CD4-positive, alpha-beta T cell (primary cell): ENCODE measurements at regions not wholly inside any gene's neighbourhood (a gene's known extent, or its start where the extent isn't known, plus 50 kb on each side); places are given as distances from the start of the nearest gene placed in this dataset.

Experiments
- ATAC-seq: fragments of 200-7000 bp; cut with Tn5 transposase; one replicate; pipeline ENCODE4 v1.10.0; 2022; ENCODE audit warnings: mild to moderate bottlenecking; ENCODE audit not compliant: poor library complexity
- CTCF ChIA-PET: fragments of 350-600 bp; sonication (Branson Sonifier 250); formaldehyde crosslinking; loops from one replicate; lab custom pipeline; 2021; ENCODE audit warnings: antibody characterized with exemption, inconsistent platforms; lab: Charles Lee
- POLR2A ChIA-PET: fragments of 350-600 bp; sonication (Branson Sonifier 250); formaldehyde crosslinking; loops from one replicate; lab custom pipeline; 2021; ENCODE audit warnings: antibody characterized with exemption, inconsistent platforms; lab: Charles Lee
- DNase-seq, 14 experiments: peaks; one replicate each; pipeline ENCODE4 v3.0.0-alpha.2; 2013 to 2020; ENCODE audit warnings: mixed read lengths in 2 of 14
- H3K27ac ChIP-seq, 2 donors: one replicate each; pipeline versions ENCODE4 v1.5.1 to v1.7.0; 2013; ENCODE audit warnings: low read length in 2 of 2, low read depth in 1 of 2, mild to moderate bottlenecking in 1 of 2
- H3K27me3 ChIP-seq, 2 experiments: 1 replicate in 1 of 2; 2 replicates in 1 of 2; pipeline versions ENCODE4 v1.6.1 to v1.7.0; 2013; ENCODE audit warnings: low read length in 2 of 2, control low read depth in 1 of 2, mild to moderate bottlenecking in 1 of 2, moderate library complexity in 1 of 2; ENCODE audit not compliant: insufficient read depth in 2 of 2, control insufficient read depth in 1 of 2
- H3K36me3 ChIP-seq: one replicate; pipeline ENCODE4 v1.6.1; 2013; ENCODE audit warnings: low read length, control low read depth; ENCODE audit not compliant: insufficient read depth
- H3K4me1 ChIP-seq: one replicate; pipeline ENCODE4 v1.6.1; 2013; ENCODE audit warnings: low read length, control low read depth; ENCODE audit not compliant: insufficient read depth
- H3K4me3 ChIP-seq: one replicate; pipeline ENCODE4 v1.5.1; 2013; ENCODE audit warnings: mild to moderate bottlenecking, low read length, moderate library complexity
- H3K9me3 ChIP-seq, 2 experiments: 1 replicate in 1 of 2; 2 replicates in 1 of 2; pipeline versions ENCODE4 v1.6.1 to v1.7.0; 2013; ENCODE audit warnings: low read length in 2 of 2, mild to moderate bottlenecking in 2 of 2, control low read depth in 1 of 2, moderate library complexity in 1 of 2; ENCODE audit not compliant: control insufficient read depth in 1 of 2, insufficient read depth in 1 of 2
- H3K27ac Mint-ChIP-seq: one replicate; pipeline ENCODE4 v1.8.0; 2020; ENCODE audit warnings: mixed read lengths
- H3K27me3 Mint-ChIP-seq: one replicate; pipeline ENCODE4 v1.8.0; 2021; ENCODE audit warnings: mixed read lengths
- H3K36me3 Mint-ChIP-seq: one replicate; pipeline ENCODE4 v1.8.0; 2021; ENCODE audit warnings: low read depth, mixed read lengths
- H3K4me1 Mint-ChIP-seq: one replicate; pipeline ENCODE4 v1.8.0; 2021; ENCODE audit warnings: low read depth, mixed read lengths
- H3K4me3 Mint-ChIP-seq: one replicate; pipeline ENCODE4 v1.8.0; 2020; ENCODE audit warnings: mild to moderate bottlenecking, mixed read lengths
- H3K9me3 Mint-ChIP-seq: one replicate; pipeline ENCODE4 v1.8.0; 2020; ENCODE audit warnings: mixed read lengths
- intact Hi-C, 2 experiments: fragments of 100-400 bp; cut with DNase I in 1 of 2; cut with micrococcal nuclease in 1 of 2; formaldehyde crosslinking; loops; one replicate each; pipeline versions ENCODE4 v1.15.1 to v1.9.0; 2023 to 2025; cut with DNase I, micrococcal nuclease
- TF ChIP-seq, protein P1 (sequence below): fragments of 200-600 bp; IDR thresholded peaks from one replicate; pipeline ENCODE4 v1.8.0; 2022; ENCODE audit warnings: antibody characterized with exemption, mild to moderate bottlenecking

DNA sequence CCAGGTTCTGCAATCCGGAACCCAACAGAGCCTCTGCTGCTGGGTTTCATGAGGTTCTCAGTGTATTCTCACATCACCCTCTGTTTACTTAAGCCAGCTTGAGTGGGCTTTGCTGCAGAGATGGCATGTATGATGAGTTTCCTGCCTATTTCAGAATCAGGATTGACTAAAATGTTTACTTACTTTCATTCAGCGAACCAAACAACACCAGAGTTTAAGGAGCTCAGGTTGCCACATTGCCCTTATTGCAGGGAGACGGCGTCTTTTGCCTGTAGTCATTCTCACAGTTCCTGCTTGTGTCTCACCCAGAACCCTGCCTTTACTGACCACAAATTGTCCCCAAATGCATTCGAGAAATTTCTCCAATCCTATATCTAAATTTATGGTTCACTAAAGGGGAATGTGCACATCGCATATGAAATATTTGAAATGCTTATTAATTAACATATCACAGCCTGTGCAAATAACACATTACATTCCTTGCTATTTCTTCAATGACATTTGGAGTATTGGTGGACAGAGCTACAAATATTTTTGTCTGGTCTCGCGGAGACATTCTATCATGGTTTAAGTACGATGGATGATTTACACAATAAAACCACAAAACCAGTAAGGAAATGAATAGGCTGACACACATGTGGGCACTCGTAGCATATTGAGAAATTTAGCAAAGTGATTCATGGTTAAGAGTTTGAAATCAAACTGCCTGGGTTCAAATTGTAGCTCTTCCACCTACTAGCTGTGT, 377.2 kb upstream of the CFAP20DC start:
- intact Hi-C loops, result loop anchor here (1.0 to 10.0 kb wide), 4 partner anchors 24 to 215 kb away; no protein-coding TSS in a partner anchor
- Mint-ChIP-seq H3K27me3 (no peaks in the 10 kb centered on the region), H3K9me3 (no peaks in the 10 kb centered on the region), H3K4me3 (peak overlapping the region; percentile 2), H3K4me1 (peaks cover 65% of the 10 kb centered on the region), H3K27ac (peak overlapping the region; percentile 93), H3K36me3 (no peaks in the 10 kb centered on the region)
- TF ChIP-seq, protein P1, sequence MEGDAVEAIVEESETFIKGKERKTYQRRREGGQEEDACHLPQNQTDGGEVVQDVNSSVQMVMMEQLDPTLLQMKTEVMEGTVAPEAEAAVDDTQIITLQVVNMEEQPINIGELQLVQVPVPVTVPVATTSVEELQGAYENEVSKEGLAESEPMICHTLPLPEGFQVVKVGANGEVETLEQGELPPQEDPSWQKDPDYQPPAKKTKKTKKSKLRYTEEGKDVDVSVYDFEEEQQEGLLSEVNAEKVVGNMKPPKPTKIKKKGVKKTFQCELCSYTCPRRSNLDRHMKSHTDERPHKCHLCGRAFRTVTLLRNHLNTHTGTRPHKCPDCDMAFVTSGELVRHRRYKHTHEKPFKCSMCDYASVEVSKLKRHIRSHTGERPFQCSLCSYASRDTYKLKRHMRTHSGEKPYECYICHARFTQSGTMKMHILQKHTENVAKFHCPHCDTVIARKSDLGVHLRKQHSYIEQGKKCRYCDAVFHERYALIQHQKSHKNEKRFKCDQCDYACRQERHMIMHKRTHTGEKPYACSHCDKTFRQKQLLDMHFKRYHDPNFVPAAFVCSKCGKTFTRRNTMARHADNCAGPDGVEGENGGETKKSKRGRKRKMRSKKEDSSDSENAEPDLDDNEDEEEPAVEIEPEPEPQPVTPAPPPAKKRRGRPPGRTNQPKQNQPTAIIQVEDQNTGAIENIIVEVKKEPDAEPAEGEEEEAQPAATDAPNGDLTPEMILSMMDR, result no peak
- ChIA-PET CTCF (no interaction called here), POLR2A (interaction anchor here (2.6 to 4.9 kb wide), 2 partner anchors 17 to 23 kb away, joined by 16 to 40 read pairs; no protein-coding TSS in a partner anchor)
- Histone ChIP-seq H3K9me3 (no peaks in the 10 kb centered on the region), H3K36me3 (no peaks in the 10 kb centered on the region), H3K4me1 (peaks cover 44% of the 10 kb centered on the region), H3K27me3 (no peaks in the 10 kb centered on the region), H3K27ac (no peak overlapping the region), H3K4me3 (no peak overlapping the region)
- no peak for ATAC-seq
- peak in 2 of 14 experiments; percentile 33 to 40 for DNase-seq

DNA sequence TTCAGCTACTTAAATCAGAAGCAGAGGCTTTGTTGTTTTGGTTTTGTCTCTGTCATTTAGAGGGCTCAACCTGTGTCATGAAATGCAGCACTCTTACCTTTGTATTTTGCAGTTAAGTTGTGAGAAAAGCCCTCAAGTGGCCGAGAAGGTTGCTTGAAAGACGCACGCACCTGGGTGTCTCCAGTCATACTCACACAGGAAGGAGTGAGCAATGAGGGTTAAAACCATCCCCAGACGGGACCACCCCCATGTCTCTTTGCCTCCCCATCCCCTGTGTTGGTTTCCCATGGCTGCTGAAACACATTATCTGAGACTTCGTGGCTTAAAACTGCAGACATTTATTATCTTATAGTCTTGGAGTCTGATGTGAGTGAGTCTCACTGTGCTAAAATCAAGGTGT, 376.1 kb upstream of the CFAP20DC start:
- Mint-ChIP-seq H3K36me3 (no peaks in the 10 kb centered on the region), H3K27ac (peak overlapping the region; percentile 93), H3K4me3 (peak overlapping the region; percentile 35), H3K27me3 (no peaks in the 10 kb centered on the region), H3K9me3 (no peaks in the 10 kb centered on the region), H3K4me1 (peaks cover 65% of the 10 kb centered on the region)
- TF ChIP-seq, protein P1, result no peak
- no peak overlapping the region for H3K27ac ChIP-seq
- H3K4me1 ChIP-seq, result peaks cover 44% of the 10 kb centered on the region
- ChIA-PET CTCF (interaction anchor here (0.6 to 0.9 kb wide), 3 partner anchors 17 to 32 kb away, joined by 3 to 4 read pairs (median 3); no protein-coding TSS in a partner anchor), POLR2A (interaction anchor here (0.8 to 4.9 kb wide), 7 partner anchors 14 to 585 kb away, joined by 3 to 40 read pairs (median 8); no protein-coding TSS in a partner anchor)
- ATAC-seq (peak; percentile 79), DNase-seq (peak in 13 of 14 experiments; percentile 9 to 77 (median 38))
- H3K9me3 ChIP-seq, result no peaks in the 10 kb centered on the region
- intact Hi-C loops, result loop anchor here (1.0 to 10.0 kb wide), 4 partner anchors 25 to 214 kb away; no protein-coding TSS in a partner anchor
- H3K4me3 ChIP-seq, result no peak overlapping the region
- no peaks in the 10 kb centered on the region for H3K36me3 ChIP-seq
- H3K27me3 ChIP-seq, result no peaks in the 10 kb centered on the region

DNA sequence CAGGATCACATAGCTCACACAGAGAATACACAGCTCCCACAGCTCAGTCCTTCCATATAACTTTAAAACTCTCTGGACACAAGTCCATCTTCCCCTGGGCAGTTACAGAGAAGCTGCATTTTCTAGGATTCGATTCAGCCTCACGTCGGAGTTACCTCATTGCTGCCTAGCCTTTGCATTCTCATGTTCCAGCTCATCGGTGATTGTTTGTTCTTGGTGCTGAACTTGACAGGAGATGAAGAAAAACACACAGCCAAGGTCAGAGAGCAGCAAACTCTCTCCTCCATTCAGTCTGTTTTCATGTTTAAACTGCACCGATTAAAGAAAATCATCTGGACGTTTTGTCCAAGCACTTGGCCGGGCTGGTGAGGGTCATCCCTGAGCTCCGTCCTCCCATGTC, 375.5 kb upstream of the CFAP20DC start:
- peak overlapping the region; percentile 35 for H3K4me3 Mint-ChIP-seq
- H3K27ac ChIP-seq, result no peak overlapping the region
- H3K36me3 Mint-ChIP-seq, result no peaks in the 10 kb centered on the region
- no peaks in the 10 kb centered on the region for H3K27me3 ChIP-seq
- H3K4me1 Mint-ChIP-seq, result peaks cover 65% of the 10 kb centered on the region
- peaks cover 44% of the 10 kb centered on the region for H3K4me1 ChIP-seq
- intact Hi-C loops, result loop anchor here (10.0 kb wide), 2 partner anchors 111 to 119 kb away; no protein-coding TSS in a partner anchor
- peak overlapping the region; percentile 93 for H3K27ac Mint-ChIP-seq
- DNase-seq (no peak), ATAC-seq (no peak)
- no peaks in the 10 kb centered on the region for H3K27me3 Mint-ChIP-seq
- TF ChIP-seq, protein P1, result no peak
- H3K9me3 ChIP-seq, result no peaks in the 10 kb centered on the region
- ChIA-PET CTCF (interaction anchor here (0.6 to 0.9 kb wide), 3 partner anchors 17 to 31 kb away, joined by 3 to 4 read pairs (median 3); no protein-coding TSS in a partner anchor), POLR2A (interaction anchor here (0.8 to 4.9 kb wide), 10 partner anchors 13 to 585 kb away, joined by 3 to 40 read pairs (median 5); no protein-coding TSS in a partner anchor)
- H3K9me3 Mint-ChIP-seq, result no peaks in the 10 kb centered on the region
- no peaks in the 10 kb centered on the region for H3K36me3 ChIP-seq
- no peak overlapping the region for H3K4me3 ChIP-seq
